ENCODE measurements at regions not wholly inside any gene's neighbourhood (a gene's known extent, or its start where the extent isn't known, plus 50 kb on each side); places are given as distances from the start of the nearest gene placed in this dataset.

DNA sequence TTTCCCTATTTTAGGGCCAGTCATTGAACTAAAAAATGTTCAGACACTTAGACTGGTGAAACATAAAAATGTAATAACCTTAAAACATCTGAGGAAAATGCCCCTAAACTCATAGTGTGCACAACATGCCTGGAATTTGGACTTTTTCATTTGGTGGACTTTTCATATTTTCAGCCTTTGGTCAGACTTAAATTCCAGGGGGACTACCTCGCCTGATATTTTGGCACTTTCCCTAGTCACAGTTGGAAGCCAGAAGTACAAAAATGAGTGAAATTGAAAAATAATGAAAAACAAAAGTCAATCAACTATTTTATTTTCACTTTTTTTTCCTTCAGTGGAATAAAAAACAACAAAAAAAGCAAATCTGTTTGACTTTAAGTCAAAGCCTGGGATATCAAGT, 256.2 kb downstream of the ACTL7B start:
- no peak for TF ChIP-seq JUN (IDR thresholded peaks at IDR 0.05; ENCODE audit: borderline replicate concordance, insufficient read depth, insufficient read length, low read depth)
- TF ChIP-seq FOS (IDR thresholded peaks at IDR 0.05; ENCODE audit: borderline replicate concordance, insufficient read depth, low read length): no peak
- TF ChIP-seq GATA2 (IDR thresholded peaks at IDR 0.05; ENCODE audit: insufficient read depth, insufficient read length, low read depth, low read length): no peak
- TF ChIP-seq, protein P1, sequence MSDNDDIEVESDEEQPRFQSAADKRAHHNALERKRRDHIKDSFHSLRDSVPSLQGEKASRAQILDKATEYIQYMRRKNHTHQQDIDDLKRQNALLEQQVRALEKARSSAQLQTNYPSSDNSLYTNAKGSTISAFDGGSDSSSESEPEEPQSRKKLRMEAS (IDR thresholded peaks at IDR 0.05; ENCODE audit: insufficient read depth, insufficient read length): no peak
- TF ChIP-seq MYC (IDR thresholded peaks at IDR 0.05; ENCODE audit: low read depth, low read length): no peak
- no peak for TF ChIP-seq EZH2 (IDR thresholded peaks at IDR 0.05; ENCODE audit: borderline replicate concordance, low read depth, low read length, severe bottlenecking)
- TF ChIP-seq, protein P2, sequence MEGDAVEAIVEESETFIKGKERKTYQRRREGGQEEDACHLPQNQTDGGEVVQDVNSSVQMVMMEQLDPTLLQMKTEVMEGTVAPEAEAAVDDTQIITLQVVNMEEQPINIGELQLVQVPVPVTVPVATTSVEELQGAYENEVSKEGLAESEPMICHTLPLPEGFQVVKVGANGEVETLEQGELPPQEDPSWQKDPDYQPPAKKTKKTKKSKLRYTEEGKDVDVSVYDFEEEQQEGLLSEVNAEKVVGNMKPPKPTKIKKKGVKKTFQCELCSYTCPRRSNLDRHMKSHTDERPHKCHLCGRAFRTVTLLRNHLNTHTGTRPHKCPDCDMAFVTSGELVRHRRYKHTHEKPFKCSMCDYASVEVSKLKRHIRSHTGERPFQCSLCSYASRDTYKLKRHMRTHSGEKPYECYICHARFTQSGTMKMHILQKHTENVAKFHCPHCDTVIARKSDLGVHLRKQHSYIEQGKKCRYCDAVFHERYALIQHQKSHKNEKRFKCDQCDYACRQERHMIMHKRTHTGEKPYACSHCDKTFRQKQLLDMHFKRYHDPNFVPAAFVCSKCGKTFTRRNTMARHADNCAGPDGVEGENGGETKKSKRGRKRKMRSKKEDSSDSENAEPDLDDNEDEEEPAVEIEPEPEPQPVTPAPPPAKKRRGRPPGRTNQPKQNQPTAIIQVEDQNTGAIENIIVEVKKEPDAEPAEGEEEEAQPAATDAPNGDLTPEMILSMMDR (IDR thresholded peaks at IDR 0.05; ENCODE audit: extremely low read depth in 1 of 2, insufficient read depth in 1 of 2, low read depth in 1 of 2, low read length in 2 of 2): no peak
- no peak for TF ChIP-seq POLR2AphosphoS5 (IDR thresholded peaks at IDR 0.05; ENCODE audit: insufficient read depth, low read depth, low read length)
- no peak for TF ChIP-seq POLR2A (IDR thresholded peaks at IDR 0.05; ENCODE audit: low read depth, low read length)
- DNase-seq (ENCODE audit: low read depth, low spot score): no peak
- no peaks in the 10 kb centered on the region for H3K9me3 ChIP-seq (replicated peaks; ENCODE audit: control insufficient read depth, insufficient read depth, low read length)
- H3K36me3 ChIP-seq (ENCODE audit: control insufficient read depth in 2 of 2, extremely low read depth in 1 of 2, insufficient read depth in 2 of 2, low read length in 2 of 2): no peaks in the 10 kb centered on the region
- H3K27me3 ChIP-seq (ENCODE audit: control insufficient read depth in 2 of 2, insufficient read depth in 2 of 2, low read length in 2 of 2): no peaks in the 10 kb centered on the region
- no peak for FAIRE-seq
- no peaks in the 10 kb centered on the region for H4K20me1 ChIP-seq (replicated peaks; ENCODE audit: control insufficient read depth, extremely low read depth, insufficient read depth, low read length)
- dilution Hi-C loops (cut with MboI; ENCODE audit: extremely low pct_ligation_motif_present, low sequenced_read_pairs) (no loop called here), intact Hi-C loops (cut with micrococcal nuclease) (no loop called here)
- H3K9ac ChIP-seq (replicated peaks; ENCODE audit: extremely low read depth, insufficient read depth, low read length): no peak overlapping the region
- no peaks in the 10 kb centered on the region for H3K79me2 ChIP-seq (ENCODE audit: control insufficient read depth, insufficient read depth, low read length)
- H3K4me2 ChIP-seq (ENCODE audit: insufficient read depth, low read length): no peak overlapping the region
- CTCF ChIA-PET: no interaction called here
- POLR2A ChIA-PET: no interaction called here
- no peak overlapping the region for H2AFZ ChIP-seq (ENCODE audit: low read depth, low read length)
- H3K27ac ChIP-seq (ENCODE audit: insufficient read depth, low read depth, low read length): no peak overlapping the region
- no peaks in the 10 kb centered on the region for H3K4me1 ChIP-seq (ENCODE audit: control insufficient read depth, extremely low read depth, insufficient read depth, low read length)
- no peaks in the 10 kb centered on the region for H3K9me1 ChIP-seq (replicated peaks; ENCODE audit: control insufficient read depth, extremely low read depth, insufficient read depth, low read length)
- no peak overlapping the region for H3K4me3 ChIP-seq (replicated peaks in 1 of 3; ENCODE audit: insufficient read depth in 1 of 3, low read depth in 1 of 3, low read length in 3 of 3)
- no TSS peak for BruUV-seq (replicated peaks)

Measured in endothelial cell of umbilical vein (primary cell).